HepG2 (cell line): ENCODE measurements at regions not wholly inside any gene's neighbourhood (a gene's known extent, or its start where the extent isn't known, plus 50 kb on each side); places are given as distances from the start of the nearest gene placed in this dataset.

Source experiments
- ATAC-seq: fragments of 200-7000 bp; cut with Tn5 transposase; 3 replicates; pipeline ENCODE4 v1.9.1; 2020; ENCODE audit warnings: mild to moderate bottlenecking, moderate library complexity
- BruUV-seq: library from RNA; stranded (reverse); fragments of 400-500 nt; replicated peaks from 2 replicates; lab custom pipeline; 2021; lab: Mats Ljungman, UMichigan
- CTCF ChIA-PET: fragments of 300-600 bp; formaldehyde crosslinking; extraction: SDS; loops from one replicate; lab custom pipeline; 2021; ENCODE audit warnings: low total read pairs, inconsistent platforms, low intra/inter-chr PET ratio; lab: Yijun Ruan, JAX
- POLR2A ChIA-PET: fragments of 350-600 bp; sonication (Branson Sonifier 250); formaldehyde crosslinking; loops from one replicate; lab custom pipeline; 2020; ENCODE audit warnings: antibody characterized with exemption, inconsistent platforms; lab: Yijun Ruan, JAX
- DNase-seq: peaks from one replicate; pipeline ENCODE4 v3.0.0-alpha.2; 2015; ENCODE audit warnings: low spot score
- FAIRE-seq: peaks from 3 replicates; lab custom pipeline; 2011; peaks lifted over from hg19 to GRCh38; lab: Jason Lieb, UNC
- H2AFZ ChIP-seq: one replicate; pipeline ENCODE4 v1.6.1; 2011; ENCODE audit warnings: low read length, inconsistent platforms
- H3K27ac ChIP-seq: fragments of 300-600 bp; 3 replicates; pipeline ENCODE4 v1.8.0; 2011; ENCODE audit warnings: mixed run types, mild to moderate bottlenecking, mixed read lengths, low read length, inconsistent platforms; ENCODE audit not compliant: insufficient read depth; ENCODE audit errors: extremely low read length
- H3K27me3 ChIP-seq, 2 experiments: fragments of 200-600 bp in 1 of 2; 2 replicates in 1 of 2; 3 replicates in 1 of 2; pipeline versions ENCODE4 v1.6.0 to v1.8.0; 2011; ENCODE audit warnings: low read length in 2 of 2, mild to moderate bottlenecking in 2 of 2, moderate library complexity in 2 of 2, inconsistent platforms in 1 of 2; ENCODE audit not compliant: insufficient read depth in 2 of 2, control insufficient read depth in 1 of 2
- H3K36me3 ChIP-seq, 2 experiments: fragments of 200-600 bp in 1 of 2; replicated peaks in 1 of 2; 2 replicates in 1 of 2; 3 replicates in 1 of 2; pipeline versions ENCODE4 v1.5.1 to v1.8.0; 2011; ENCODE audit warnings: low read length in 2 of 2, inconsistent platforms in 1 of 2; ENCODE audit not compliant: insufficient read depth in 2 of 2, control insufficient read depth in 1 of 2
- H3K4me1 ChIP-seq: 2 replicates; pipeline ENCODE4 v1.5.1; 2012; ENCODE audit warnings: low read length, inconsistent platforms; ENCODE audit not compliant: insufficient read depth
- H3K4me2 ChIP-seq: 2 replicates; pipeline ENCODE4 v1.6.0; 2011; ENCODE audit warnings: low read depth, low read length, inconsistent platforms
- H3K4me3 ChIP-seq, 3 experiments: fragments of 200-600 bp in 1 of 3; sonication (generic), shearing (Covaris generic) in 1 of 3; replicated peaks in 1 of 3; 2 replicates each; pipeline ENCODE4 v1.5.1; 2011 to 2016; ENCODE audit warnings: low read length in 3 of 3, inconsistent platforms in 2 of 3, low read depth in 2 of 3, mild to moderate bottlenecking in 2 of 3, control low read depth in 1 of 3, mixed read lengths in 1 of 3; ENCODE audit not compliant: insufficient read depth in 1 of 3
- H3K79me2 ChIP-seq: one replicate; pipeline ENCODE4 v1.6.1; 2011; ENCODE audit warnings: low read length, inconsistent platforms; ENCODE audit not compliant: insufficient read depth
- H3K9ac ChIP-seq: 2 replicates; pipeline ENCODE4 v1.6.0; 2011; ENCODE audit warnings: mild to moderate bottlenecking, low read depth, low read length, inconsistent platforms; ENCODE audit not compliant: insufficient read depth
- H3K9me3 ChIP-seq: 2 replicates; pipeline ENCODE4 v1.5.1; 2012; ENCODE audit warnings: mild to moderate bottlenecking, low read length
- H4K20me1 ChIP-seq: 2 replicates; pipeline ENCODE4 v1.6.0; 2011; ENCODE audit warnings: inconsistent platforms, mild to moderate bottlenecking, low read length, moderate library complexity; ENCODE audit not compliant: insufficient read depth
- ARNT2 ChIP-seq: sonication (generic); formaldehyde crosslinking; IDR thresholded peaks from 2 replicates; pipeline ENCODE4 v1.8.0; 2022; ENCODE audit warnings: mild to moderate bottlenecking, low read depth, missing genetic modification reagents, moderate library complexity
- MAFG ChIP-seq: sonication (generic); formaldehyde crosslinking; IDR thresholded peaks from 2 replicates; pipeline ENCODE4 v1.5.1; 2020; ENCODE audit warnings: mild to moderate bottlenecking, missing genetic modification reagents
- MEIS1 ChIP-seq: sonication (generic); formaldehyde crosslinking; IDR thresholded peaks from 2 replicates; pipeline ENCODE4 v1.9.0; 2021; ENCODE audit warnings: mild to moderate bottlenecking, missing genetic modification reagents, moderate library complexity, borderline replicate concordance
- NFE2L2 ChIP-seq: fragments of 150-350 bp; IDR thresholded peaks from 2 replicates; pipeline ENCODE4 v1.6.1; 2014; ENCODE audit warnings: low read length
- NFIB ChIP-seq: sonication (generic); formaldehyde crosslinking; IDR thresholded peaks from 2 replicates; pipeline ENCODE4 v1.9.0; 2021; ENCODE audit warnings: missing genetic modification reagents, mild to moderate bottlenecking, borderline replicate concordance
- PHF21A ChIP-seq: sonication (generic); formaldehyde crosslinking; IDR thresholded peaks from 2 replicates; pipeline ENCODE4 v1.5.0; 2020; ENCODE audit warnings: mild to moderate bottlenecking, missing genetic modification reagents
- POLR2AphosphoS5 ChIP-seq: IDR thresholded peaks from 2 replicates; pipeline ENCODE4 v1.6.1; 2012; ENCODE audit warnings: low read depth, low read length
- SSRP1 ChIP-seq: IDR thresholded peaks from 2 replicates; pipeline ENCODE4 v1.6.1; 2016; ENCODE audit warnings: control low read depth
- TMF1 ChIP-seq: sonication (generic); formaldehyde crosslinking; IDR thresholded peaks from 2 replicates; pipeline ENCODE4 v1.8.1; 2022; ENCODE audit warnings: low read depth, missing genetic modification reagents
- ZBTB7B ChIP-seq: sonication (generic); formaldehyde crosslinking; IDR thresholded peaks from 2 replicates; pipeline ENCODE4 v1.4.0; 2020; ENCODE audit warnings: missing genetic modification reagents
- ZNF331 ChIP-seq: sonication (generic); formaldehyde crosslinking; IDR thresholded peaks from 2 replicates; pipeline ENCODE4 v1.4.0; 2020; ENCODE audit warnings: missing genetic modification reagents
- ZNF558 ChIP-seq: sonication (generic); formaldehyde crosslinking; IDR thresholded peaks from 2 replicates; pipeline ENCODE4 v1.9.0; 2022; ENCODE audit warnings: mild to moderate bottlenecking, missing genetic modification reagents, borderline replicate concordance
- ZNF674 ChIP-seq: sonication (generic); formaldehyde crosslinking; IDR thresholded peaks from 2 replicates; pipeline ENCODE4 v1.5.0; 2020; ENCODE audit warnings: low read depth, mild to moderate bottlenecking, missing genetic modification reagents
- WGBS: methylation state at CpG from one replicate; pipeline ENCODE4 v1.1.6; 2017; ENCODE audit warnings: low lambda C conversion rate; 5-methylcytosine and 5-hydroxymethylcytosine counted together
- in situ Hi-C: cut with HindIII; loops from 2 replicates; pipeline ENCODE4 v1.10.0; 2017; ENCODE audit warnings: low pct_unique_long_range_greater_than_20kb; ENCODE audit not compliant: extremely low pct_ligation_motif_present
- intact Hi-C: fragments of 100-400 bp; cut with micrococcal nuclease; formaldehyde crosslinking; loops from one replicate; pipeline ENCODE4 v1.10.0; 2022; ENCODE audit not compliant: unreplicated experiment
- TF ChIP-seq, protein P1 (sequence below): sonication (generic); formaldehyde crosslinking; IDR thresholded peaks from 2 replicates; pipeline ENCODE4 v1.4.0; 2020; ENCODE audit warnings: mild to moderate bottlenecking, low read depth, missing genetic modification reagents
- TF ChIP-seq, protein P2 (sequence below): sonication (generic); formaldehyde crosslinking; conservative IDR thresholded peaks from 2 replicates; pipeline ENCODE4 v1.8.1; 2023; ENCODE audit warnings: missing genetic modification reagents
- TF ChIP-seq, protein P3 (sequence below): sonication (generic); formaldehyde crosslinking; IDR thresholded peaks from 2 replicates; pipeline ENCODE4 v1.8.0; 2022; ENCODE audit warnings: low read depth, missing genetic modification reagents
- TF ChIP-seq, protein P4 (sequence below): sonication (generic); formaldehyde crosslinking; IDR thresholded peaks from 2 replicates; pipeline ENCODE4 v1.9.0; 2022; ENCODE audit warnings: missing genetic modification reagents, mild to moderate bottlenecking, borderline replicate concordance
- TF ChIP-seq, protein P5 (sequence below): sonication (generic); formaldehyde crosslinking; IDR thresholded peaks from 2 replicates; pipeline ENCODE4 v1.4.0; 2020; ENCODE audit warnings: missing genetic modification reagents

DNA sequence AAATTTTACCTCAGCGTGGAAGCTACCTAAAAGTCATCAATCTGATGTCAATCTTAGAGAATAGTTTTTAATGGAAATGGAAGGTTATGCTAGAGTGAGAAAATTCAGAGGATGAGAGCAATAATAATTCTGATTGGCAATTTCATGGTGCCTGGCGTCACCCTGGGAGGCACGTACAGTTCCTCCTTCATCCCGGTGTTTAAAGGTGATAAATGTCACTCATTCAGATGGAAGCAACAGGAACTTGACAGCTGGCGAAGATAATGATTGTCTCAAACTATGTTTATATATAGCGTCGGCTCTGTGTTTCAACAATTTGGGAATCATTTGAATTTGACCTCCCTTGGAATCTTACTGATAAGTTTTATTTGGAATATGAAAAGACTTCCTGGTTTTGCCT lies 108.4 kb downstream of the MED10 start:
- Histone ChIP-seq H3K79me2 (no peaks in the 10 kb centered on the region), H3K4me2 (no peak overlapping the region), H3K9me3 (no peaks in the 10 kb centered on the region), H3K27me3 (no peaks in the 10 kb centered on the region), H3K4me3 (no peak overlapping the region), H4K20me1 (no peaks in the 10 kb centered on the region), H2AFZ (no peak overlapping the region), H3K27ac (no peak overlapping the region), H3K4me1 (no peaks in the 10 kb centered on the region), H3K9ac (no peak overlapping the region), H3K36me3 (no peaks in the 10 kb centered on the region)
- ATAC-seq (no peak), FAIRE-seq (no peak), DNase-seq (no peak)
- ChIA-PET POLR2A (no interaction called here), CTCF (no interaction called here)
- no peak for TF ChIP-seq NFE2L2
- TF ChIP-seq SSRP1, result no peak
- no peak for TF ChIP-seq MAFG (CRISPR knock-in tag)
- TF ChIP-seq TMF1 (CRISPR knock-in tag), result no peak
- no peak for TF ChIP-seq ZNF558 (CRISPR knock-in tag)
- TF ChIP-seq ZNF674, result no peak
- no peak for TF ChIP-seq MEIS1 (CRISPR knock-in tag)
- TF ChIP-seq, protein P1, sequence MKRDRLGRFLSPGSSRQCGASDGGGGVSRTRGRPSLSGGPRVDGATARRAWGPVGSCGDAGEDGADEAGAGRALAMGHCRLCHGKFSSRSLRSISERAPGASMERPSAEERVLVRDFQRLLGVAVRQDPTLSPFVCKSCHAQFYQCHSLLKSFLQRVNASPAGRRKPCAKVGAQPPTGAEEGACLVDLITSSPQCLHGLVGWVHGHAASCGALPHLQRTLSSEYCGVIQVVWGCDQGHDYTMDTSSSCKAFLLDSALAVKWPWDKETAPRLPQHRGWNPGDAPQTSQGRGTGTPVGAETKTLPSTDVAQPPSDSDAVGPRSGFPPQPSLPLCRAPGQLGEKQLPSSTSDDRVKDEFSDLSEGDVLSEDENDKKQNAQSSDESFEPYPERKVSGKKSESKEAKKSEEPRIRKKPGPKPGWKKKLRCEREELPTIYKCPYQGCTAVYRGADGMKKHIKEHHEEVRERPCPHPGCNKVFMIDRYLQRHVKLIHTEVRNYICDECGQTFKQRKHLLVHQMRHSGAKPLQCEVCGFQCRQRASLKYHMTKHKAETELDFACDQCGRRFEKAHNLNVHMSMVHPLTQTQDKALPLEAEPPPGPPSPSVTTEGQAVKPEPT (CRISPR knock-in tag), result no peak
- TF ChIP-seq, protein P2, sequence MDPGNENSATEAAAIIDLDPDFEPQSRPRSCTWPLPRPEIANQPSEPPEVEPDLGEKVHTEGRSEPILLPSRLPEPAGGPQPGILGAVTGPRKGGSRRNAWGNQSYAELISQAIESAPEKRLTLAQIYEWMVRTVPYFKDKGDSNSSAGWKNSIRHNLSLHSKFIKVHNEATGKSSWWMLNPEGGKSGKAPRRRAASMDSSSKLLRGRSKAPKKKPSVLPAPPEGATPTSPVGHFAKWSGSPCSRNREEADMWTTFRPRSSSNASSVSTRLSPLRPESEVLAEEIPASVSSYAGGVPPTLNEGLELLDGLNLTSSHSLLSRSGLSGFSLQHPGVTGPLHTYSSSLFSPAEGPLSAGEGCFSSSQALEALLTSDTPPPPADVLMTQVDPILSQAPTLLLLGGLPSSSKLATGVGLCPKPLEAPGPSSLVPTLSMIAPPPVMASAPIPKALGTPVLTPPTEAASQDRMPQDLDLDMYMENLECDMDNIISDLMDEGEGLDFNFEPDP (CRISPR knock-in tag), result no peak
- no peak for TF ChIP-seq PHF21A
- TF ChIP-seq, protein P3, sequence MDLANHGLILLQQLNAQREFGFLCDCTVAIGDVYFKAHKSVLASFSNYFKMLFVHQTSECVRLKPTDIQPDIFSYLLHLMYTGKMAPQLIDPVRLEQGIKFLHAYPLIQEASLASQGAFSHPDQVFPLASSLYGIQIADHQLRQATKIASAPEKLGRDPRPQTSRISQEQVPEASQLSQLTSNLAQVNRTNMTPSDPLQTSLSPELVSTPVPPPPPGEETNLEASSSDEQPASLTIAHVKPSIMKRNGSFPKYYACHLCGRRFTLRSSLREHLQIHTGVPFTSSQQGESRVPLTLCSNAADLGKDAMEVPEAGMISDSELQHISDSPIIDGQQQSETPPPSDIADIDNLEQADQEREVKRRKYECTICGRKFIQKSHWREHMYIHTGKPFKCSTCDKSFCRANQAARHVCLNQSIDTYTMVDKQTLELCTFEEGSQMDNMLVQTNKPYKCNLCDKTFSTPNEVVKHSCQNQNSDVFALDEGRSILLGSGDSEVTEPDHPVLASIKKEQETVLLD (CRISPR knock-in tag), result no peak
- TF ChIP-seq POLR2AphosphoS5, result no peak
- no peak for TF ChIP-seq ZNF331 (CRISPR knock-in tag)
- TF ChIP-seq ARNT2 (CRISPR knock-in tag), result no peak
- TF ChIP-seq, protein P4, sequence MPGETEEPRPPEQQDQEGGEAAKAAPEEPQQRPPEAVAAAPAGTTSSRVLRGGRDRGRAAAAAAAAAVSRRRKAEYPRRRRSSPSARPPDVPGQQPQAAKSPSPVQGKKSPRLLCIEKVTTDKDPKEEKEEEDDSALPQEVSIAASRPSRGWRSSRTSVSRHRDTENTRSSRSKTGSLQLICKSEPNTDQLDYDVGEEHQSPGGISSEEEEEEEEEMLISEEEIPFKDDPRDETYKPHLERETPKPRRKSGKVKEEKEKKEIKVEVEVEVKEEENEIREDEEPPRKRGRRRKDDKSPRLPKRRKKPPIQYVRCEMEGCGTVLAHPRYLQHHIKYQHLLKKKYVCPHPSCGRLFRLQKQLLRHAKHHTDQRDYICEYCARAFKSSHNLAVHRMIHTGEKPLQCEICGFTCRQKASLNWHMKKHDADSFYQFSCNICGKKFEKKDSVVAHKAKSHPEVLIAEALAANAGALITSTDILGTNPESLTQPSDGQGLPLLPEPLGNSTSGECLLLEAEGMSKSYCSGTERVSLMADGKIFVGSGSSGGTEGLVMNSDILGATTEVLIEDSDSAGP (CRISPR knock-in tag), result no peak
- TF ChIP-seq, protein P5, sequence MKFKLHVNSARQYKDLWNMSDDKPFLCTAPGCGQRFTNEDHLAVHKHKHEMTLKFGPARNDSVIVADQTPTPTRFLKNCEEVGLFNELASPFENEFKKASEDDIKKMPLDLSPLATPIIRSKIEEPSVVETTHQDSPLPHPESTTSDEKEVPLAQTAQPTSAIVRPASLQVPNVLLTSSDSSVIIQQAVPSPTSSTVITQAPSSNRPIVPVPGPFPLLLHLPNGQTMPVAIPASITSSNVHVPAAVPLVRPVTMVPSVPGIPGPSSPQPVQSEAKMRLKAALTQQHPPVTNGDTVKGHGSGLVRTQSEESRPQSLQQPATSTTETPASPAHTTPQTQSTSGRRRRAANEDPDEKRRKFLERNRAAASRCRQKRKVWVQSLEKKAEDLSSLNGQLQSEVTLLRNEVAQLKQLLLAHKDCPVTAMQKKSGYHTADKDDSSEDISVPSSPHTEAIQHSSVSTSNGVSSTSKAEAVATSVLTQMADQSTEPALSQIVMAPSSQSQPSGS, result no peak
- no peak for TF ChIP-seq ZBTB7B (CRISPR knock-in tag)
- TF ChIP-seq NFIB, result no peak
- WGBS, result 26% methylated on average over 7 of the region's 7 CpGs
- no TSS peak for BruUV-seq
- intact Hi-C loops (no loop called here), in situ Hi-C loops (no loop called here)
